ENCODE measurements at regions not wholly inside any gene's neighbourhood (a gene's known extent, or its start where the extent isn't known, plus 50 kb on each side); places are given as distances from the start of the nearest gene placed in this dataset.

DNA sequence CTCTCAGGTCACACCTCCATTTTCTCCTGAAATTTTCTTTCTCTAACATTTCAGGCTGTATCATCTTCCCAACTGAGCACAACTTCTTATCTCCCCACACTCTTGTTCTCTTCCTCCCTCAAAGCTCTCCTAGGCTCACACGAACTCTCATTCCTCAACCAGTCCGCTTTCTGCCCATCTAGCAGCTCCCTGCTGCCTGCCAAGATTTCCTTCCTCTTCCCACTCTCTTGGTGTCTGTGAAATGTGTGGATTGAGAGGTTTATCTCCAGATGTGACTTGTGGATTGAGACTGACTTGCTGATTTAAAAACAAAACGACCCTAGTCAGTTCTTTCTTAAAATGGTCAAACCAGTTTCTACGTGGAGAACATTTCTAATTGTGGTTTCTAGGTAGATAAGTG is 106.3 kb downstream of the MTNR1B start:
- Histone ChIP-seq H3K27me3 (peaks cover 0 to 6% (median 0%) of the 10 kb centered on the region in 7 donors), H3K9me3 (no peaks in the 10 kb centered on the region), H3K4me3 (no peak overlapping the region), H3K27ac (no peak overlapping the region), H3K36me3 (no peaks in the 10 kb centered on the region), H3K4me1 (no peaks in the 10 kb centered on the region)
- intact Hi-C loops (cut with DNase I), result no loop called here
- ATAC-seq, result no peak
- TF ChIP-seq, protein P1, sequence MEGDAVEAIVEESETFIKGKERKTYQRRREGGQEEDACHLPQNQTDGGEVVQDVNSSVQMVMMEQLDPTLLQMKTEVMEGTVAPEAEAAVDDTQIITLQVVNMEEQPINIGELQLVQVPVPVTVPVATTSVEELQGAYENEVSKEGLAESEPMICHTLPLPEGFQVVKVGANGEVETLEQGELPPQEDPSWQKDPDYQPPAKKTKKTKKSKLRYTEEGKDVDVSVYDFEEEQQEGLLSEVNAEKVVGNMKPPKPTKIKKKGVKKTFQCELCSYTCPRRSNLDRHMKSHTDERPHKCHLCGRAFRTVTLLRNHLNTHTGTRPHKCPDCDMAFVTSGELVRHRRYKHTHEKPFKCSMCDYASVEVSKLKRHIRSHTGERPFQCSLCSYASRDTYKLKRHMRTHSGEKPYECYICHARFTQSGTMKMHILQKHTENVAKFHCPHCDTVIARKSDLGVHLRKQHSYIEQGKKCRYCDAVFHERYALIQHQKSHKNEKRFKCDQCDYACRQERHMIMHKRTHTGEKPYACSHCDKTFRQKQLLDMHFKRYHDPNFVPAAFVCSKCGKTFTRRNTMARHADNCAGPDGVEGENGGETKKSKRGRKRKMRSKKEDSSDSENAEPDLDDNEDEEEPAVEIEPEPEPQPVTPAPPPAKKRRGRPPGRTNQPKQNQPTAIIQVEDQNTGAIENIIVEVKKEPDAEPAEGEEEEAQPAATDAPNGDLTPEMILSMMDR (IDR thresholded peaks at IDR 0.05), result no peak
- DNase-seq, result no peak
- 19 to 24% methylated on average over 4 of the region's 4 CpGs for WGBS, 2 donors

DNA sequence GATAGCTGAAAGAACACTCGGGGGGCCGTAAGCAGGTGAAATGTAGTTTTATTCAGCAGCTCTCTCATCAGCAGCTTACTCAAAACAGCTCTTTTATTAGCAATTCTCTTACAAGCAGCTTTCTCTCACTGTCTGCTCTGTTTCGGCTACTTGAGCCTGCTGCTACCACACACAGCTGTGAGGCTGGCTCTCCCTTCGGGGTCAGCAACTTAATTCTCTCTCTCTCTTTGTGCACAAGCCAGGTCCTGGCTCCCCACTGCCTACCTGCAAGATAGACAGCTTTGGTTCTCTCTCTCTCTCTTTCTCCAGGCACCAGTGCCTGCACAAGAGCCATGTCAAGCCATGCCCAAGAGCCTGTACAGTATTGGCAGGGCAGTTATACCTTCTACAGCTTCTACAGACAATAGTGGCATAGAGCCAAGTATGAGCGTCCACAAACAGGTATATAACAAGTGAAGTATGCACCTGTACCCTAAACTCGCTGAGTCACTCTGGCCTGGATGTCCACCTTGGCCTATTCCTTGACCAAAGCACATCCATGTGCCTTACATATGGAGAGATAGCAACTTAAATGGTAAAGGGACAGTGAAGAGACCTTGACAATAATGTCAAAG is 110.8 kb downstream of the MTNR1B start:
- TF ChIP-seq, protein P1 (IDR thresholded peaks at IDR 0.05), result no peak

DNA sequence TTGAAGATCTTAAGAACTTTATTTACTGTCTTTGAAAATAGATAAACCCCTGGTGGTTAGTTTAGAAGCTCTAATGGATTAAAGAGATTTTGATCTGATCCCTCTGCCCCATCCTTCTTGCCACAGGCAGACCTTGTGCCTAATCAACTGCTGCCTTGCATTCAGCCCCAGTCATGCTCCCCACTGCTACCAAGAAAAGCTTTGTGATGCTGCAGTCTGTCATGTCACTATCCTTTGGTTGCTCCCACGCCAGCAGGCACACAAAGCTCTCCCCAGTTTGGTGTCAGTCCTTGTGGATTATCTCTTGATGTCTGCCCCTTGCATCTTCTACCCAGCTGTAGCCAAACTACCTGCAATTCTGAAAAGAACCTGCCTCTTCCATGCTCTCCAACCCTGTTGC is 112.2 kb downstream of the MTNR1B start:
- no peak for DNase-seq
- Histone ChIP-seq H3K27me3 (peaks cover 0 to 11% (median 0%) of the 10 kb centered on the region in 7 donors), H3K4me3 (no peak overlapping the region), H3K36me3 (no peaks in the 10 kb centered on the region), H3K27ac (no peak overlapping the region), H3K4me1 (no peaks in the 10 kb centered on the region), H3K9me3 (no peaks in the 10 kb centered on the region)
- ATAC-seq, result no peak
- intact Hi-C loops (cut with DNase I), result no loop called here
- 33 to 39% methylated on average over 1 of the region's 1 CpG for WGBS, 2 donors
- TF ChIP-seq, protein P1 (IDR thresholded peaks at IDR 0.05), result no peak

More for the DNA sequence above, 110.8 kb downstream of the MTNR1B start:
- intact Hi-C loops (cut with DNase I), result no loop called here
- Histone ChIP-seq H3K4me1 (no peaks in the 10 kb centered on the region), H3K9me3 (no peaks in the 10 kb centered on the region), H3K27ac (no peak overlapping the region), H3K36me3 (no peaks in the 10 kb centered on the region), H3K4me3 (no peak overlapping the region), H3K27me3 (peaks cover 0 to 11% (median 0%) of the 10 kb centered on the region in 7 donors)
- DNase-seq, result no peak
- 67 to 73% methylated on average over 6 of the region's 6 CpGs for WGBS, 2 donors
- ATAC-seq, result no peak

DNA sequence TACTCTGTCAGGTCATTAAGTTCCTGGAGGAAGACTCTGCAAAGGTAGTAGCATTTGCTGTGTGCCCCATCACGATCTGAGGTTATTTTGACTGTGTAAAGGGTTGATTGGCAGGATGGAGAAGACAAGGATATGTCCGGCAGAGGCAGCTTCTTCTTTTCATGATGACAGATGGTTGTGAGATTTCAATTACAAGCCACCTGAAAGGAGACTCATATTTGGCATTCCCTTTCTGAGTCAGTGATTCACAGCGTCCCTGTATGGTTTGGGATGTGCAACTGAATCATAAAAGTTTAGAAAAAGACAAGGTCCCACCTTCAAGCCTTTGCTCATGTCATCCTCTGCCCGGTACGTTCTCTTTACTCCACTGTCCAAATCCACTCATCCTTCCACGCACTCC is 113.4 kb downstream of the MTNR1B start:
- no peak overlapping the region for H3K4me3 ChIP-seq
- peaks cover 0 to 11% (median 0%) of the 10 kb centered on the region in 7 donors for H3K27me3 ChIP-seq
- 76 to 78% methylated on average over 6 of the region's 6 CpGs for WGBS, 2 donors
- no peaks in the 10 kb centered on the region for H3K36me3 ChIP-seq
- H3K27ac ChIP-seq, result no peak overlapping the region
- DNase-seq, result no peak
- H3K9me3 ChIP-seq, result no peaks in the 10 kb centered on the region
- intact Hi-C loops (cut with DNase I), result no loop called here
- ATAC-seq, result no peak
- TF ChIP-seq, protein P1 (IDR thresholded peaks at IDR 0.05), result no peak
- peaks cover 0 to 4% (median 0%) of the 10 kb centered on the region in 9 donors for H3K4me1 ChIP-seq

Measured in heart right ventricle (tissue), 16 donors.